ENCODE measurements at regions not wholly inside any gene's neighbourhood (a gene's known extent, or its start where the extent isn't known, plus 50 kb on each side); places are given as distances from the start of the nearest gene placed in this dataset.
"Not testable (repeated sequence)": the region's sequence is repeated elsewhere in the genome, so short reads cannot be mapped to it uniquely, and the experiment has no call there.

DNA sequence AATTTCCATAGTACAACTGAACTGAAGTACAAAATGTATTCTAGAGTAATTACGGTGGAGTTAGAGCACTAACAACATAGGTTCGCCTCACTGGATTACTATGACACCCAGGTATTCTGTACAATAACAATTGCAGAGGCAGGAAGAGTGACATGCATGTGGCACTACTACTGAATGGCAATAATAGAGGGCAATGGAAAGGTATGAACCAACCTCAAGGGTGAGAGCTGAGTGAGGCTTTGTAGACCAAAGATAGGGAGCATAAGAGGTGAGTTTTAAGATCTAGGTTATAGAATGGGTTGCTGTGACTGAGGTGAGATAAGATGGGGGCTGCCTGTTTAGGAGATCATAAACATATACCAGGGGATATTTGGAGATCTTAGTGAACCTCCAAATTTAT is 343.1 kb downstream of the PCNX1 start:
- TF ChIP-seq, protein P1, sequence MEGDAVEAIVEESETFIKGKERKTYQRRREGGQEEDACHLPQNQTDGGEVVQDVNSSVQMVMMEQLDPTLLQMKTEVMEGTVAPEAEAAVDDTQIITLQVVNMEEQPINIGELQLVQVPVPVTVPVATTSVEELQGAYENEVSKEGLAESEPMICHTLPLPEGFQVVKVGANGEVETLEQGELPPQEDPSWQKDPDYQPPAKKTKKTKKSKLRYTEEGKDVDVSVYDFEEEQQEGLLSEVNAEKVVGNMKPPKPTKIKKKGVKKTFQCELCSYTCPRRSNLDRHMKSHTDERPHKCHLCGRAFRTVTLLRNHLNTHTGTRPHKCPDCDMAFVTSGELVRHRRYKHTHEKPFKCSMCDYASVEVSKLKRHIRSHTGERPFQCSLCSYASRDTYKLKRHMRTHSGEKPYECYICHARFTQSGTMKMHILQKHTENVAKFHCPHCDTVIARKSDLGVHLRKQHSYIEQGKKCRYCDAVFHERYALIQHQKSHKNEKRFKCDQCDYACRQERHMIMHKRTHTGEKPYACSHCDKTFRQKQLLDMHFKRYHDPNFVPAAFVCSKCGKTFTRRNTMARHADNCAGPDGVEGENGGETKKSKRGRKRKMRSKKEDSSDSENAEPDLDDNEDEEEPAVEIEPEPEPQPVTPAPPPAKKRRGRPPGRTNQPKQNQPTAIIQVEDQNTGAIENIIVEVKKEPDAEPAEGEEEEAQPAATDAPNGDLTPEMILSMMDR (IDR thresholded peaks at IDR 0.05; ENCODE audit: control insufficient read depth, insufficient read depth, low read depth, low read length, missing control alignments), result no peak
- H3K4me3 ChIP-seq (ENCODE audit: control insufficient read depth, low read depth, low read length), result no peak overlapping the region
- no peak for DNase-seq (ENCODE audit: low read depth)

DNA sequence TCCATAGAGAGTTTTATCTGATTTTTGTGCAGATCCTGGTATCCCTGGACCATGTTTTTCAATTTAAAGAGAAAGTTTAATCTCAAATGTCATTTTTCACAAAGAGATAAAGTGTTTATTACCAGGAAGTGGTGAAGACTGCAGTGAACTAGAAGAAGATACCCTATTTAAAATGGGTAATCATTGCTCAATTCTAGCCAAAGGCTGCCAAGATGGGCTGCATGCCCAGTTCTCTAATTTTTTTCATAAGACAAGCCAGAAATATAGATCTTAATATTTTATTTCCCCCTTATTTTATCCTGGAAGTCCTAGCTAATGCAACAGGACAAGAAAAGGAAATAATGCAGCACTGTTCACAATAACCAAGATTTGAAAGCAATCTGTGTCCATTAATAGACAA is 343.5 kb downstream of the PCNX1 start:
- no peak for DNase-seq (ENCODE audit: low read depth)
- H3K4me3 ChIP-seq (ENCODE audit: control insufficient read depth, low read depth, low read length), result no peak overlapping the region
- TF ChIP-seq, protein P1 (IDR thresholded peaks at IDR 0.05; ENCODE audit: control insufficient read depth, insufficient read depth, low read depth, low read length, missing control alignments), result no peak

DNA sequence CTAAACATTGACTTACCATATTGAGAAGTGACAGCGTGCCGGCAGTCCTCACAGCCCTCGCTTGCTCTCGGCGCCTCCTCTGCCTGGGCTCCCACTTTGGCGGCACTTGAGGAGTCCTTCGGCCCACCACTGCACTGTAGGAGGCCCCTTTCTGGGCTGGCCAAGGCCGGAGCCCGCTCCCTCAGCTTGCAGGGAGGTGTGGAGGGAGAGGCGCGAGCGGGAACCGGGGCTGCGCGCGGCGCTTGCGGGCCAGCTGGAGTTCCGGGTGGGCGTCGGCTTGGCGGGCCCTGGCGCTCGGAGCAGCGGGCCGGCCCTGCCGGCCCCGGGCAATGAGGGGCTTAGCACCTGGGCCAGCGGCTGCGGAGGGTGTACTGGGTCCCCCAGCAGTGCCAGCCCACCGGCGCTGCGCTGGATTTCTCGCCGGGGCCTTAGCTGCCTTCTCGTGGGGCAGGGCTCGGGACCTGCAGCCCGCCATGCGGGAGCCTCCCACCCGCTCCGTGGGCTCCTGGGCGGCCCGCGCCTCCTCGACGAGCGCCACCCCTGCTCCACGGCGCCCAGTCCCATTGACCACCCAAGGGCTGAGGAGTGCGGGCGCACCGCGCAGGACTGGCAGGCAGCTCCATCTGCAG is 346.9 kb downstream of the PCNX1 start:
- not testable (repeated sequence) for DNase-seq (ENCODE audit: low read depth); H3K4me3 ChIP-seq (ENCODE audit: control insufficient read depth, low read depth, low read length)

DNA sequence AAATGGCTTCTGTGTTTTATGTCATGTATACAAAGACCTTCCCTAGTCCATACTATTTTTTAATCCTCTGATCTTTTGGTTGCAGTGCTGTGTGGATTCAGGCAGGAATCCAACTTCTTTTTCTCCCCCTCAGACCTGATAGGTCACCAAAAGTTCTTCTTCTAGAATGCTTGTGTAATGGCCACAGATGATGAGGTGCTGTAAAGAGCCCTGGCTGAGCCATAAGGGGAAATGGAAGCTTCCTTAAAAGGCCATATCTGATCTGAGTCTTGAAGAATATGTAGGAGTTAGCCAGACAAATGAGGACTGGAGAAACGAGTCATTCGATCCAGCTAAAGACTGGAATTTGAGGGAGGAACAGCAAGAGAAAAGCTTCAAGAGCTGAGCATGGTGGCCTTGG is 353.9 kb downstream of the PCNX1 start:
- no peak for DNase-seq (ENCODE audit: low read depth)
- TF ChIP-seq, protein P1 (IDR thresholded peaks at IDR 0.05; ENCODE audit: control insufficient read depth, insufficient read depth, low read depth, low read length, missing control alignments), result no peak
- H3K4me3 ChIP-seq (ENCODE audit: control insufficient read depth, low read depth, low read length), result no peak overlapping the region

DNA sequence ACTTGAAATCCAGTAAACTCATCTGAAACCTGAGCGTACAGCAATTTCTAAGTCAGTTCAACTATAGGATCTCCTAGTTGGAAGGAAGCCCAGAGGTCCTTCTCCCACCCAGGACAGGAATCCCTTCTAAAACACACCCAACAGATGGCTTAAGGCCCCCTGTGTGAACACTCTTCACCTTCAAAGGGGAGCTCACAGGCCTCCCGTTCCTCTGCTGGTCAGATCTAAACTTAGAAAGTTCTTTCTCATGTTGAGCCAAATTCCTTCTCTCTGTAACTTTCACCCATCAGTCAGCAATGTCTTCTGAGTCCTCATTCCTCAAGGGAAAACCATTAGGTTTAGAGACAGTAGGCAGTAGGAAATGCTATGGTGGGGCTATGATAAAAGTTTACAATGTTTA is 355.2 kb downstream of the PCNX1 start:
- H3K4me3 ChIP-seq (ENCODE audit: control insufficient read depth, low read depth, low read length), result no peak overlapping the region
- DNase-seq (ENCODE audit: low read depth), result no peak
- TF ChIP-seq, protein P1 (IDR thresholded peaks at IDR 0.05; ENCODE audit: control insufficient read depth, insufficient read depth, low read depth, low read length, missing control alignments), result no peak

DNA sequence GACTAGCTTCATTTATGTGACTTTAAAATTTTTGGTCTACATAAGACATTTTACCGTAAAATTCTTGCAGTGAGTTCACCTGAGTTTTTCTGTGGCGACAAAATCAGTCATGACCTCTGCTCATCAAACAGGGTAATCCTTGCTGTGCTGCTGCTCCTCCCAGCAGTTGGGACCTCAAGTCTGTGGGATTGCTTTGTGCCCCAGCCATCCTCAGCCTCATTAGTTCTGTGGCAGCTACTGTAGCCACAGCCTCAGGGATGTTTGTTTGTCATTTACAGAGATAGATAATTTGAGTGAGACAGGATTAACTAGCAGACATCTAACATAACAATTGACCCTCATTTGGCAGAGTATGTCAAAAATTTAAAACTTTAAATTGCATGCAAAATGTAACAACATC is 357.0 kb downstream of the PCNX1 start:
- TF ChIP-seq, protein P1 (IDR thresholded peaks at IDR 0.05; ENCODE audit: control insufficient read depth, insufficient read depth, low read depth, low read length, missing control alignments), result no peak
- DNase-seq (ENCODE audit: low read depth), result no peak
- no peak overlapping the region for H3K4me3 ChIP-seq (ENCODE audit: control insufficient read depth, low read depth, low read length)

DNA sequence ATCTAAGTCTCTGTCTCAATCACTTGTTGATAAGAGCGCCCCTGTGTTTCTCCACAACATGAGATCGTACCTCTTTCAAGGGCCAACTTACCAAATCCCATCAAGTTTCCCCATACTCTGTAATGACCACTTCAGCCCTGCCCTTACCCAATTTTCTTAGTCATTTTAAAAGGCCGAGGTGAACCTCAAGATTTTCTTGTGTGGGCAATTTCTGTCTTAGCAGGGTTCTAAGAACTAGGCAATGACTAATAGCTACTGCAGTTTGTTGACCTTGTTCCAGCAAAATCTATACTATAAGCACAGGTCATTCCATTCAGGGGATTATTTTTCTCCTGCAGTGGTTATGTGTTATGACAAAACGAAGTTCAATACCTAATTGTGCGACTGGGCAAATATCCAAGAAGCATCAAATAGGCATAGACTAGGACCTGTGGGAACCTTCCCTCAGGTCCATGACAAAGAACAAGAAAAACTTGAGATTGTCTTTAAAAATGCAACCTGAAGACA is 359.8 kb downstream of the PCNX1 start:
- TF ChIP-seq, protein P1 (IDR thresholded peaks at IDR 0.05; ENCODE audit: control insufficient read depth, insufficient read depth, low read depth, low read length, missing control alignments), result no peak
- H3K4me3 ChIP-seq (ENCODE audit: control insufficient read depth, low read depth, low read length), result no peak overlapping the region
- DNase-seq (ENCODE audit: low read depth), result peak; percentile 37

Measured in AG09309 (cell line).